ENCODE measurements at regions not wholly inside any gene's neighbourhood (a gene's known extent, or its start where the extent isn't known, plus 50 kb on each side); places are given as distances from the start of the nearest gene placed in this dataset.

GRCh38 chr5:54601411-54602230, 84.1 kb downstream of the SNX18 start (continued):
- TF ChIP-seq REST (IDR thresholded peaks at IDR 0.05; ENCODE audit: low read depth, low read length) (no peak), TEAD4 (IDR thresholded peaks at IDR 0.05; ENCODE audit: borderline replicate concordance, insufficient read depth) (no peak), IRF3 (IDR thresholded peaks at IDR 0.05; ENCODE audit: low read depth, low read length) (no peak)

Data from SK-N-SH (cell line).